ENCODE measurements at regions not wholly inside any gene's neighbourhood (a gene's known extent, or its start where the extent isn't known, plus 50 kb on each side); places are given as distances from the start of the nearest gene placed in this dataset.
"Not testable (repeated sequence)": the region's sequence is repeated elsewhere in the genome, so short reads cannot be mapped to it uniquely, and the experiment has no call there.

DNA sequence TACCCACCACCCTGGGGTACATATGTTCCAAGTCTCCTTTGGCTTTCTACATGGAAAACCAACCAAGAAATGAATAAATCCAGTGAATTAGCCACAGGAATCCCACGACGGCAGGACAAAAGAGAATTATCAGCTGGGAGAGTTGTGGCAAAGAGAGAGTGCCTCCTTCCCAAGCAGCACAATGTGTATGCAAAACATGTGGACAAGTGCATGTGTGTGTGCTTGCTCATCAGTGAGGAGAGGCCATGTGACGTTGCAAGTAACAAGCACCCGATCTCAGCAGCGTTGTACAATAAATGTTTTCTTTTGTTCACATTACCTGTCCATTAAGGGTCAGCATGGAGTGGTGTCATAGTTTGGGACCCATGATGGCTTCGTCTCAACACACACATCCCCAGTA is 50.0 kb upstream of the EMX2 start:
- DNase-seq, result no peak
- H3K4me1 ChIP-seq (ENCODE audit: control insufficient read depth in 5 of 5, insufficient read depth in 5 of 5, low read length in 5 of 5), result peaks cover 0 to 3% (median 0%) of the 10 kb centered on the region in 5 donors
- H3K27ac ChIP-seq (ENCODE audit: low read depth in 1 of 2, low read length in 1 of 2), result no peak overlapping the region
- H3K4me3 ChIP-seq, result no peak overlapping the region
- WGBS, 2 donors, result 67 to 83% methylated on average over 6 of the region's 6 CpGs
- no peak for TF ChIP-seq CTCF (IDR thresholded peaks at IDR 0.05; ENCODE audit: control extremely low read depth, extremely low read depth)
- peaks cover 0 to 19% (median 7%) of the 10 kb centered on the region in 3 donors for H3K27me3 ChIP-seq (ENCODE audit: control insufficient read depth in 3 of 3, insufficient read depth in 3 of 3, low read length in 2 of 3)
- no peaks in the 10 kb centered on the region for H3K36me3 ChIP-seq (ENCODE audit: control insufficient read depth in 4 of 4, insufficient read depth in 4 of 4, low read length in 4 of 4)
- no peak overlapping the region for H3K9ac ChIP-seq (ENCODE audit: insufficient read depth in 1 of 2, low read length in 2 of 2)
- peaks cover 0 to 4% (median 0%) of the 10 kb centered on the region in 4 donors for H3K9me3 ChIP-seq (ENCODE audit: control insufficient read depth in 4 of 4, insufficient read depth in 3 of 4, low read length in 3 of 4)
- no peak for ATAC-seq (ENCODE audit: insufficient read depth, low FRiP score)

DNA sequence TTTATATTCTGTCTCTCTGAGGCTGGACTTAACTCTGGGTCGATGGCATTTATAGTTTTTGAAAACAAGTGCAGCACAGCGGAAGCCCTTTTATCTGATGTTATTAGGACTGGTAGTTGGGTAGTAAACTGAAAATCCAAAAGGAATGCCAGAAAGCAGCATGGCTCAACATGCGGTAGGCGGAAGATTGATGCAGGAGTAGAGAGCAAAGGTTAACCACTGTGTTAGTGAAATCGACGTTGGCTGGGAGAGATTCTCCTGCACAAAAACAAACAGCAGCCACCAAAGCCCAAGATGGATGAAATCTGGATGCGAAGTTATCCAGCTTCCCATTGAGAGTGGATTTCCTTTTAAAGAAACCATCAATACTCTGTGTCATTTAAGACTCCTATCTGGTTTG is 54.5 kb upstream of the EMX2 start:
- no peaks in the 10 kb centered on the region for H3K4me1 ChIP-seq (ENCODE audit: control insufficient read depth in 5 of 5, insufficient read depth in 5 of 5, low read length in 5 of 5)
- H3K27me3 ChIP-seq (ENCODE audit: control insufficient read depth in 3 of 3, insufficient read depth in 3 of 3, low read length in 2 of 3), result peaks cover 0 to 13% (median 7%) of the 10 kb centered on the region in 3 donors
- no peak overlapping the region for H3K4me3 ChIP-seq
- no peaks in the 10 kb centered on the region for H3K36me3 ChIP-seq (ENCODE audit: control insufficient read depth in 4 of 4, insufficient read depth in 4 of 4, low read length in 4 of 4)
- 67 to 71% methylated on average over 7 of the region's 7 CpGs for WGBS, 2 donors
- TF ChIP-seq CTCF (IDR thresholded peaks at IDR 0.05; ENCODE audit: control extremely low read depth, extremely low read depth), result no peak
- no peak overlapping the region for H3K9ac ChIP-seq (ENCODE audit: insufficient read depth in 1 of 2, low read length in 2 of 2)
- DNase-seq, result no peak
- no peak for ATAC-seq (ENCODE audit: insufficient read depth, low FRiP score)
- no peak overlapping the region for H3K27ac ChIP-seq (ENCODE audit: low read depth in 1 of 2, low read length in 1 of 2)
- peaks cover 0 to 8% (median 0%) of the 10 kb centered on the region in 4 donors for H3K9me3 ChIP-seq (ENCODE audit: control insufficient read depth in 4 of 4, insufficient read depth in 3 of 4, low read length in 3 of 4)

DNA sequence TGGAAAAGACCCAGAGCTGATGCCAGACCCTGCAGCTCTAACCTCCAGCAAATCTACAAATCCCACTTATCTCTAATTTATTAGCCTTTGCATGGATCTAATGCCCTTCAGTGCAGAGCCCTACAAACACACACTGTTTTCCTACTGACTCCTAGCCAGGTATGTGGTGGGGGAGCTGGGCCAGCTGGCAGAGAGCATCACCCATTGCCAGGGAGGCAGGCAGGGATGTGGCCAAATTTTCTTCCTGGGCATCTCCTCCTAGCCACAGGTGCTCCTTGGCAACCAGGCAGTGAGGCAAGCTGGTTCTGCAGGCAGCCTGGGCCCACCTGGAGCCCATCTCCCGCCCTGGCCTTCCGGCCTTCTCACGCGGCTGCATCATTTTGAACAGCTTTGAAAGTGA is 55.9 kb upstream of the EMX2 start:
- no peak for ATAC-seq (ENCODE audit: insufficient read depth, low FRiP score)
- Histone ChIP-seq H3K27me3 (ENCODE audit: control insufficient read depth in 3 of 3, insufficient read depth in 3 of 3, low read length in 2 of 3) (peaks cover 0 to 6% (median 4%) of the 10 kb centered on the region in 3 donors), H3K4me1 (ENCODE audit: control insufficient read depth in 5 of 5, insufficient read depth in 5 of 5, low read length in 5 of 5) (no peaks in the 10 kb centered on the region), H3K4me3 (no peak overlapping the region), H3K27ac (ENCODE audit: low read depth in 1 of 2, low read length in 1 of 2) (no peak overlapping the region), H3K9ac (ENCODE audit: insufficient read depth in 1 of 2, low read length in 2 of 2) (no peak overlapping the region), H3K36me3 (ENCODE audit: control insufficient read depth in 4 of 4, insufficient read depth in 4 of 4, low read length in 4 of 4) (no peaks in the 10 kb centered on the region), H3K9me3 (ENCODE audit: control insufficient read depth in 4 of 4, insufficient read depth in 3 of 4, low read length in 3 of 4) (peaks cover 0 to 8% (median 0%) of the 10 kb centered on the region in 4 donors)
- no peak for TF ChIP-seq CTCF (IDR thresholded peaks at IDR 0.05; ENCODE audit: control extremely low read depth, extremely low read depth)
- 98 to 100% methylated on average over 4 of the region's 4 CpGs for WGBS, 2 donors
- no peak for DNase-seq

DNA sequence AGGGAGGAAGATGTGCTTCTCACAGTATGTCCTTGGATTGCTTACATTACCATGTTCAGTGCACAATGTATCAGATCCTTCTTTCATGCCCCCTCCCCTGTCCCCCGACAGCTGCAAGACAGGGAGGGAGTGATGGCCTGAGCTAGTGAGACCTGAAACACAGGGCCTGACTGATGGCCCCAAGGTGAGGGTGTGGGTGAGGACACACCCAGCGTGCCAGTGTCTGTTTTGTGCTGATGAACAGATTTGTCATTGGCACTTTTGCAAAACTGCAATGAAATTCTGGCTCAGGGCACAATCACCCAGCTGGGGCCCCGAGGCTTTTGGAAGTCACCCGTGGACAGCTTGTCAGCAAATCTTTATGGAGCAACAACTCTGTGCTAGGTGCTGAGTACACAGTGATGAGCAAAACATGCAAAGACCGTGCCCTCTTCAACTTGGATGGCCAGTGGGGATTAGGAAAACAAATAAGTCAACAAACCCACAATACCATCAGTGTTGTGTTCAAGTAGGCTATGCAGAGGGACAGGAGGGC is 59.4 kb upstream of the EMX2 start:
- DNase-seq (no peak), ATAC-seq (ENCODE audit: insufficient read depth, low FRiP score) (no peak)
- no peak overlapping the region for H3K9ac ChIP-seq (ENCODE audit: insufficient read depth in 1 of 2, low read length in 2 of 2)
- no peaks in the 10 kb centered on the region for H3K4me1 ChIP-seq (ENCODE audit: control insufficient read depth in 5 of 5, insufficient read depth in 5 of 5, low read length in 5 of 5)
- no peak overlapping the region for H3K27ac ChIP-seq (ENCODE audit: low read depth in 1 of 2, low read length in 1 of 2)
- no peak overlapping the region for H3K4me3 ChIP-seq
- H3K36me3 ChIP-seq (ENCODE audit: control insufficient read depth in 4 of 4, insufficient read depth in 4 of 4, low read length in 4 of 4), result no peaks in the 10 kb centered on the region
- no peak for TF ChIP-seq CTCF (IDR thresholded peaks at IDR 0.05; ENCODE audit: control extremely low read depth, extremely low read depth)
- H3K9me3 ChIP-seq (ENCODE audit: control insufficient read depth in 4 of 4, insufficient read depth in 3 of 4, low read length in 3 of 4), result peaks cover 0 to 6% (median 0%) of the 10 kb centered on the region in 4 donors
- WGBS, 2 donors, result 81 to 85% methylated on average over 5 of the region's 5 CpGs
- peaks cover 0 to 2% (median 0%) of the 10 kb centered on the region in 3 donors for H3K27me3 ChIP-seq (ENCODE audit: control insufficient read depth in 3 of 3, insufficient read depth in 3 of 3, low read length in 2 of 3)

DNA sequence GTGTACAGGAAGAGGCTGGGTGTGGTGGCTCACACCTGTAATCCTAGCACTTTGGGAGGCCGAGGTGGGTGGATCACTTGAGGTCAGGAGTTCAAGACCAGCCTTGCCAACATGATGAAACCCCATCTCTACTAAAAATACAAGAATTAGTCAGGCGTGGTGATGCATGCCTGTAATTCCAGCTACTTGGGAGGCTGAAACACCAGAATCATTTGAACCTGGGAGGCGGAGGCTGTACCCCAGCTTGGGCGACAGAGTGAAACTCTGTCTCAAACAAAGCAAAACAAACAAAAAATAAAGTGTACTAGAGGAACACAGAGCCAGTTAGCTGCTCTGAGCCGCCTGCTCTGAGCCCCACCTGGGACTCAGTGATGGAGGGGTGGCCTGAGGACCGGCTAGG is 61.5 kb upstream of the EMX2 start:
- WGBS, 2 donors, result 85 to 87% methylated on average over 6 of the region's 6 CpGs
- not testable (repeated sequence) for H3K9me3 ChIP-seq (ENCODE audit: control insufficient read depth in 4 of 4, insufficient read depth in 3 of 4, low read length in 3 of 4)

More for the DNA sequence above, 61.5 kb upstream of the EMX2 start:
- H3K27ac ChIP-seq (ENCODE audit: low read depth in 1 of 2, low read length in 1 of 2); H3K36me3 ChIP-seq (ENCODE audit: control insufficient read depth in 4 of 4, insufficient read depth in 4 of 4, low read length in 4 of 4); H3K4me3 ChIP-seq; DNase-seq; H3K9ac ChIP-seq (ENCODE audit: insufficient read depth in 1 of 2, low read length in 2 of 2); H3K4me1 ChIP-seq (ENCODE audit: control insufficient read depth in 5 of 5, insufficient read depth in 5 of 5, low read length in 5 of 5); H3K27me3 ChIP-seq (ENCODE audit: control insufficient read depth in 3 of 3, insufficient read depth in 3 of 3, low read length in 2 of 3); ATAC-seq (ENCODE audit: insufficient read depth, low FRiP score): not testable (repeated sequence)

Data from lung (tissue), 11 donors.